Fibroblast of lung (primary cell): ENCODE measurements at regions not wholly inside any gene's neighbourhood (a gene's known extent, or its start where the extent isn't known, plus 50 kb on each side); places are given as distances from the start of the nearest gene placed in this dataset.

Source experiments
- DNase-seq, 2 donors: peaks; one replicate each; pipeline versions ENCODE4 v3.0.0 to v3.0.0-alpha.2; 2010; ENCODE audit warnings: low read depth in 2 of 2
- H2AFZ ChIP-seq: 2 replicates; pipeline ENCODE4 v1.5.1; 2012; ENCODE audit warnings: low read length, control low read depth, inconsistent platforms
- H3K27ac ChIP-seq: 2 replicates; pipeline ENCODE4 v1.5.1; 2011; ENCODE audit warnings: low read length, control low read depth; ENCODE audit not compliant: insufficient read depth
- H3K27me3 ChIP-seq: 2 replicates; pipeline ENCODE4 v1.5.1; 2011; ENCODE audit warnings: mild to moderate bottlenecking, low read length; ENCODE audit not compliant: control insufficient read depth, insufficient read depth
- H3K36me3 ChIP-seq: 2 replicates; pipeline ENCODE4 v1.5.1; 2011; ENCODE audit warnings: low read length; ENCODE audit not compliant: control insufficient read depth, insufficient read depth
- H3K4me1 ChIP-seq: 2 replicates; pipeline ENCODE4 v1.5.1; 2011; ENCODE audit warnings: low read length; ENCODE audit not compliant: control insufficient read depth, insufficient read depth; ENCODE audit errors: extremely low read depth
- H3K4me2 ChIP-seq: 2 replicates; pipeline ENCODE4 v1.5.1; 2011; ENCODE audit warnings: low read length, control low read depth; ENCODE audit not compliant: insufficient read depth; ENCODE audit errors: extremely low read depth
- H3K4me3 ChIP-seq, 4 experiments: fragments of 200-600 bp in 1 of 4; sonication (generic) in 1 of 4; replicated peaks in 1 of 4; 2 replicates each; pipeline ENCODE4 v1.5.1; 2011 to 2016; ENCODE audit warnings: low read length in 4 of 4, low read depth in 3 of 4, mild to moderate bottlenecking in 3 of 4, control low read depth in 2 of 4, inconsistent platforms in 1 of 4, mixed read lengths in 1 of 4; ENCODE audit not compliant: insufficient read depth in 1 of 4; ENCODE audit errors: control extremely low read depth in 1 of 4
- H3K79me2 ChIP-seq: 2 replicates; pipeline ENCODE4 v1.5.1; 2012; ENCODE audit warnings: mild to moderate bottlenecking, low read length, inconsistent platforms; ENCODE audit not compliant: control insufficient read depth, insufficient read depth
- H3K9ac ChIP-seq: 2 replicates; pipeline ENCODE4 v1.5.1; 2011; ENCODE audit warnings: mild to moderate bottlenecking, low read length, control low read depth; ENCODE audit not compliant: insufficient read depth
- H3K9me3 ChIP-seq: 2 replicates; pipeline ENCODE4 v1.5.1; 2012; ENCODE audit warnings: low read depth, low read length; ENCODE audit not compliant: control insufficient read depth, insufficient read depth
- H4K20me1 ChIP-seq: 2 replicates; pipeline ENCODE4 v1.5.1; 2011; ENCODE audit warnings: low read length; ENCODE audit not compliant: control insufficient read depth, insufficient read depth; ENCODE audit errors: extremely low read depth
- EZH2 ChIP-seq: IDR thresholded peaks from 2 replicates; pipeline ENCODE4 v1.5.1; 2012; ENCODE audit warnings: low read length, control low read depth, mild to moderate bottlenecking; ENCODE audit errors: missing control alignments
- TF ChIP-seq, protein P1 (sequence below), 2 donors: IDR thresholded peaks in 1 of 2; conservative IDR thresholded peaks in 1 of 2; 1 replicate in 1 of 2; 2 replicates in 1 of 2; pipeline ENCODE4 v1.5.1; 2011 to 2012; ENCODE audit warnings: low read length in 2 of 2, control low read depth in 1 of 2, inconsistent platforms in 1 of 2, low read depth in 1 of 2, mild to moderate bottlenecking in 1 of 2

DNA sequence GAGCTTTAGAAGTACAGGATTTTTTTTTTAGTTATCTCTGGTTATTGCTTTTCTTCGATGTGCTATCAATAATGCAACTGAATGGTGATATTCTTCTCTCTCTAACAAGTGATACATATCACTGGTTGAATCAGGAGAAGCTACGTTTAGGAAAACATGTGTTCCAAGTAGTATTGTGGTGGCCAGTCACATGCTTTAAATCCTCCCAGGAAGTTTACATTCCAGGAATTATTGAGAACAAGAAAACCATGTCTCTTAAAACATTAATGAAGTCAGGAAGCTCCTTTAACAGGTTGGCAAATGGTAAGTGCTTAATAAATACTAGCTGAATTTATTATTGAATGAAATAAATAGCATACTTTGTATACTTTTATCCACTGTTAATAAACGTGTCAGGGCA lies 371.1 kb downstream of the BCKDHB start:
- H3K79me2 ChIP-seq: no peaks in the 10 kb centered on the region
- no peak overlapping the region for H3K27ac ChIP-seq
- no peaks in the 10 kb centered on the region for H3K27me3 ChIP-seq
- no peaks in the 10 kb centered on the region for H3K4me1 ChIP-seq
- peak; percentile 21 to 64 for DNase-seq
- TF ChIP-seq, protein P1, sequence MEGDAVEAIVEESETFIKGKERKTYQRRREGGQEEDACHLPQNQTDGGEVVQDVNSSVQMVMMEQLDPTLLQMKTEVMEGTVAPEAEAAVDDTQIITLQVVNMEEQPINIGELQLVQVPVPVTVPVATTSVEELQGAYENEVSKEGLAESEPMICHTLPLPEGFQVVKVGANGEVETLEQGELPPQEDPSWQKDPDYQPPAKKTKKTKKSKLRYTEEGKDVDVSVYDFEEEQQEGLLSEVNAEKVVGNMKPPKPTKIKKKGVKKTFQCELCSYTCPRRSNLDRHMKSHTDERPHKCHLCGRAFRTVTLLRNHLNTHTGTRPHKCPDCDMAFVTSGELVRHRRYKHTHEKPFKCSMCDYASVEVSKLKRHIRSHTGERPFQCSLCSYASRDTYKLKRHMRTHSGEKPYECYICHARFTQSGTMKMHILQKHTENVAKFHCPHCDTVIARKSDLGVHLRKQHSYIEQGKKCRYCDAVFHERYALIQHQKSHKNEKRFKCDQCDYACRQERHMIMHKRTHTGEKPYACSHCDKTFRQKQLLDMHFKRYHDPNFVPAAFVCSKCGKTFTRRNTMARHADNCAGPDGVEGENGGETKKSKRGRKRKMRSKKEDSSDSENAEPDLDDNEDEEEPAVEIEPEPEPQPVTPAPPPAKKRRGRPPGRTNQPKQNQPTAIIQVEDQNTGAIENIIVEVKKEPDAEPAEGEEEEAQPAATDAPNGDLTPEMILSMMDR (conservative IDR thresholded peaks at IDR 0.05 in 1 of 2, IDR thresholded peaks at IDR 0.05 in 1 of 2; ENCODE audit: low read depth in 1 of 2, low read length in 2 of 2): no peak
- no peak for TF ChIP-seq EZH2
- no peak overlapping the region for H3K9ac ChIP-seq
- no peak overlapping the region for H2AFZ ChIP-seq
- no peaks in the 10 kb centered on the region for H3K9me3 ChIP-seq
- H3K4me3 ChIP-seq: no peak overlapping the region
- no peak overlapping the region for H3K4me2 ChIP-seq
- H4K20me1 ChIP-seq: no peaks in the 10 kb centered on the region
- no peaks in the 10 kb centered on the region for H3K36me3 ChIP-seq

DNA sequence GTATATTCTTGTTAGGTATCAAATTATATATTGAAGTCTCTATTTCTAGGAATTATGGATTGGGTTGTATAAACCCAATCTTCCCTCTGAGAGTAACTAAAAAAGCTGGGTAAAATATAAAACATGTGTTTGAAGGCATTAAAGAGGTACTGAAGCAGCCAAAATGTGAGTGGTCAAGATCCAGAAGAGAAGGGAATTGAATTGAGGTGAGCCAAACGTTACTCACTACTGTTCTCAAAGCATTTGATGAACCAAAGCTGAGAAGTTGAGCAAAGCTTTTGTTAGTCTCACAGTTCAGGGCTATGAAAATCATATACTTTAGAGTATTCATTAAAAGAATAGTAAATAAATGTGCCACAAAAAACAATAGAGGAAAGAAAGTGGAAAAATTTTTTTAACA lies 365.8 kb downstream of the BCKDHB start:
- Histone ChIP-seq H3K4me2 (no peak overlapping the region), H3K79me2 (no peaks in the 10 kb centered on the region), H3K36me3 (no peaks in the 10 kb centered on the region), H3K4me1 (no peaks in the 10 kb centered on the region), H3K27ac (no peak overlapping the region), H3K4me3 (no peak overlapping the region), H4K20me1 (no peaks in the 10 kb centered on the region), H2AFZ (no peak overlapping the region), H3K9me3 (no peaks in the 10 kb centered on the region), H3K9ac (no peak overlapping the region), H3K27me3 (no peaks in the 10 kb centered on the region)
- TF ChIP-seq, protein P1 (conservative IDR thresholded peaks at IDR 0.05 in 1 of 2, IDR thresholded peaks at IDR 0.05 in 1 of 2; ENCODE audit: low read depth in 1 of 2, low read length in 2 of 2): no peak
- TF ChIP-seq EZH2: no peak
- DNase-seq: peak in 1 of 2 donors; percentile 14

GRCh38 chr6:80469977-80470376 lies 363.5 kb downstream of the BCKDHB start:
- Histone ChIP-seq H3K9me3 (no peaks in the 10 kb centered on the region), H3K4me1 (no peaks in the 10 kb centered on the region), H3K4me2 (no peak overlapping the region), H3K79me2 (no peaks in the 10 kb centered on the region), H3K36me3 (no peaks in the 10 kb centered on the region), H2AFZ (no peak overlapping the region), H4K20me1 (no peaks in the 10 kb centered on the region), H3K9ac (no peak overlapping the region), H3K27ac (no peak overlapping the region), H3K4me3 (no peak overlapping the region), H3K27me3 (no peaks in the 10 kb centered on the region)
- no peak for DNase-seq
- TF ChIP-seq, protein P1 (conservative IDR thresholded peaks at IDR 0.05 in 1 of 2, IDR thresholded peaks at IDR 0.05 in 1 of 2; ENCODE audit: low read depth in 1 of 2, low read length in 2 of 2): no peak
- TF ChIP-seq EZH2: no peak
